Testis (tissue), 2 donors: ENCODE measurements at regions not wholly inside any gene's neighbourhood (a gene's known extent, or its start where the extent isn't known, plus 50 kb on each side); places are given as distances from the start of the nearest gene placed in this dataset.

Experiments
- POLR2A ChIP-seq: fragments of 450-650 bp; IDR thresholded peaks from one replicate; pipeline ENCODE4 v1.6.1; 2017; ENCODE audit warnings: antibody characterized with exemption, mild to moderate bottlenecking, moderate library complexity
- TF ChIP-seq, protein P1 (sequence below), 3 experiments: fragments of 450-650 bp in 2 of 3; fragments of 200-600 bp in 1 of 3; sonication (generic) in 1 of 3; IDR thresholded peaks; one replicate each; pipeline ENCODE4 v1.5.1; 2016 to 2019; ENCODE audit warnings: antibody characterized with exemption in 3 of 3, mild to moderate bottlenecking in 2 of 3, moderate library complexity in 1 of 3

DNA sequence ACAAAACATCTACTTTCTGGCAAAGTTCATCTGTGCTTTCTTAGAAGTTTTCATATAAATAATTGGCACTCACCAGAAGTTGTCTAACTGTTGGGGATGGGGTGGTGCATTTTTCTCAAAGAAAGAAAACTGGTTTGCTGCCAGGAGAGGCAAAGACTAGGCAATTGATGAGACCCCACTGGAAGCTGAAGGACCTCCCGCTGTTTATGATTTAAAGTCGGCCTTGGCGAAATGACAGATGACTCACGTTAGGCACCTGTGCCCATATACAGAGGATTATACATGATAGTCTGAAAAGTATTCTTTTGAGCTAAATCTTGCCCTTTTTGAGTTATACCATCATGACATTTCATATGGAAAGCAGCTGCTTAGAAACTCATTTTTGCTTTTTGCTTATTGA lies 193.0 kb upstream of the ZFHX3 start:
- TF ChIP-seq, protein P1, sequence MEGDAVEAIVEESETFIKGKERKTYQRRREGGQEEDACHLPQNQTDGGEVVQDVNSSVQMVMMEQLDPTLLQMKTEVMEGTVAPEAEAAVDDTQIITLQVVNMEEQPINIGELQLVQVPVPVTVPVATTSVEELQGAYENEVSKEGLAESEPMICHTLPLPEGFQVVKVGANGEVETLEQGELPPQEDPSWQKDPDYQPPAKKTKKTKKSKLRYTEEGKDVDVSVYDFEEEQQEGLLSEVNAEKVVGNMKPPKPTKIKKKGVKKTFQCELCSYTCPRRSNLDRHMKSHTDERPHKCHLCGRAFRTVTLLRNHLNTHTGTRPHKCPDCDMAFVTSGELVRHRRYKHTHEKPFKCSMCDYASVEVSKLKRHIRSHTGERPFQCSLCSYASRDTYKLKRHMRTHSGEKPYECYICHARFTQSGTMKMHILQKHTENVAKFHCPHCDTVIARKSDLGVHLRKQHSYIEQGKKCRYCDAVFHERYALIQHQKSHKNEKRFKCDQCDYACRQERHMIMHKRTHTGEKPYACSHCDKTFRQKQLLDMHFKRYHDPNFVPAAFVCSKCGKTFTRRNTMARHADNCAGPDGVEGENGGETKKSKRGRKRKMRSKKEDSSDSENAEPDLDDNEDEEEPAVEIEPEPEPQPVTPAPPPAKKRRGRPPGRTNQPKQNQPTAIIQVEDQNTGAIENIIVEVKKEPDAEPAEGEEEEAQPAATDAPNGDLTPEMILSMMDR (IDR thresholded peaks at IDR 0.05), result no peak
- TF ChIP-seq POLR2A, result no peak
